Suprapubic skin (tissue), 4 donors: ENCODE measurements at regions not wholly inside any gene's neighbourhood (a gene's known extent, or its start where the extent isn't known, plus 50 kb on each side); places are given as distances from the start of the nearest gene placed in this dataset.

Source experiments
- POLR2A ChIP-seq, 2 donors: fragments of 450-650 bp; IDR thresholded peaks; one replicate each; pipeline ENCODE4 v1.6.1; 2017; ENCODE audit warnings: antibody characterized with exemption in 2 of 2, mild to moderate bottlenecking in 2 of 2, moderate library complexity in 2 of 2
- POLR2AphosphoS5 ChIP-seq, 3 donors: sonication (generic); formaldehyde crosslinking; IDR thresholded peaks; one replicate each; pipeline ENCODE4 v1.6.1; 2017; ENCODE audit warnings: antibody characterized with exemption in 3 of 3
- TF ChIP-seq, protein P1 (sequence below), 2 donors: fragments of 200-600 bp in 1 of 2; fragments of 450-650 bp in 1 of 2; sonication (generic) in 1 of 2; IDR thresholded peaks; one replicate each; pipeline ENCODE4 v1.5.1; 2016 to 2019; ENCODE audit warnings: antibody characterized with exemption in 2 of 2, mild to moderate bottlenecking in 1 of 2, moderate library complexity in 1 of 2

GRCh38 chr4:43241104-43241503 lies 348.6 kb downstream of the GRXCR1 start:
- TF ChIP-seq, protein P1, sequence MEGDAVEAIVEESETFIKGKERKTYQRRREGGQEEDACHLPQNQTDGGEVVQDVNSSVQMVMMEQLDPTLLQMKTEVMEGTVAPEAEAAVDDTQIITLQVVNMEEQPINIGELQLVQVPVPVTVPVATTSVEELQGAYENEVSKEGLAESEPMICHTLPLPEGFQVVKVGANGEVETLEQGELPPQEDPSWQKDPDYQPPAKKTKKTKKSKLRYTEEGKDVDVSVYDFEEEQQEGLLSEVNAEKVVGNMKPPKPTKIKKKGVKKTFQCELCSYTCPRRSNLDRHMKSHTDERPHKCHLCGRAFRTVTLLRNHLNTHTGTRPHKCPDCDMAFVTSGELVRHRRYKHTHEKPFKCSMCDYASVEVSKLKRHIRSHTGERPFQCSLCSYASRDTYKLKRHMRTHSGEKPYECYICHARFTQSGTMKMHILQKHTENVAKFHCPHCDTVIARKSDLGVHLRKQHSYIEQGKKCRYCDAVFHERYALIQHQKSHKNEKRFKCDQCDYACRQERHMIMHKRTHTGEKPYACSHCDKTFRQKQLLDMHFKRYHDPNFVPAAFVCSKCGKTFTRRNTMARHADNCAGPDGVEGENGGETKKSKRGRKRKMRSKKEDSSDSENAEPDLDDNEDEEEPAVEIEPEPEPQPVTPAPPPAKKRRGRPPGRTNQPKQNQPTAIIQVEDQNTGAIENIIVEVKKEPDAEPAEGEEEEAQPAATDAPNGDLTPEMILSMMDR (IDR thresholded peaks at IDR 0.05), result no peak
- TF ChIP-seq POLR2A (IDR thresholded peaks at IDR 0.05) (no peak), POLR2AphosphoS5 (IDR thresholded peaks at IDR 0.05) (no peak)
